ENCODE measurements at regions not wholly inside any gene's neighbourhood (a gene's known extent, or its start where the extent isn't known, plus 50 kb on each side); places are given as distances from the start of the nearest gene placed in this dataset.

DNA sequence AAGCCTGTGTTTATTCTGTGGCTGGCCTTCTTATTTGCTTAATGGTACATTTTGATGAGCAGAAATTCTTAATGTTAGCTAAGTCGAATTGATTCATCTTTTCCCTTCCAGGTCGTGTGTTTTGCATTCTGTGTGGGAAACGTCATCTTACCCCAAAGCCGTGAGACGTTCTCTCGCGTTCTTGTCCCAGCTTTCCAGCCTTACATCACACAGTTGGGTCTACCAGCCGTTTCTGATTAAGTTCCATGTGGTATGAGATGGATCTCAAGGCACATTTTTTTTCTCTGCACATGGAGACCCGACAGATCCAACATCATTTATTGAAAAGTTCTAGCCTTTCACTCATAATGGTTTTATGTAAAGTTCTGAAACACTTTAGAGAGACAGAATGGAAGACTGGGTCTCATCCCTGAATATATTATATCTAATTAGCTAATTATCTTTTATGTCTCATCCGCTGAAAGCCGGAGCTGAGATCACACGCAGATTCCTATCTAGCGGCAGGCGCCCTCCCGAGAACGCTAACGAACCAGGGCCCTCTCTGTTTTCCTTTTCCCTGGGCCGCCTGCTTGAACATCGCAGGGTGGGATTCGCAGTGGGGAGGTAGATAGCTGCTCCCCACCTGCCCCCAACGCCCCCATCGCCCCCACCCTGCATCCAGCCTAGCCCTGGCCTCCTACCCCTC lies 1162.2 kb downstream of the BRD1 start:
- H3K4me1 ChIP-seq = no peaks in the 10 kb centered on the region
- DNase-seq = no peak
- TF ChIP-seq, protein P1, sequence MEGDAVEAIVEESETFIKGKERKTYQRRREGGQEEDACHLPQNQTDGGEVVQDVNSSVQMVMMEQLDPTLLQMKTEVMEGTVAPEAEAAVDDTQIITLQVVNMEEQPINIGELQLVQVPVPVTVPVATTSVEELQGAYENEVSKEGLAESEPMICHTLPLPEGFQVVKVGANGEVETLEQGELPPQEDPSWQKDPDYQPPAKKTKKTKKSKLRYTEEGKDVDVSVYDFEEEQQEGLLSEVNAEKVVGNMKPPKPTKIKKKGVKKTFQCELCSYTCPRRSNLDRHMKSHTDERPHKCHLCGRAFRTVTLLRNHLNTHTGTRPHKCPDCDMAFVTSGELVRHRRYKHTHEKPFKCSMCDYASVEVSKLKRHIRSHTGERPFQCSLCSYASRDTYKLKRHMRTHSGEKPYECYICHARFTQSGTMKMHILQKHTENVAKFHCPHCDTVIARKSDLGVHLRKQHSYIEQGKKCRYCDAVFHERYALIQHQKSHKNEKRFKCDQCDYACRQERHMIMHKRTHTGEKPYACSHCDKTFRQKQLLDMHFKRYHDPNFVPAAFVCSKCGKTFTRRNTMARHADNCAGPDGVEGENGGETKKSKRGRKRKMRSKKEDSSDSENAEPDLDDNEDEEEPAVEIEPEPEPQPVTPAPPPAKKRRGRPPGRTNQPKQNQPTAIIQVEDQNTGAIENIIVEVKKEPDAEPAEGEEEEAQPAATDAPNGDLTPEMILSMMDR (IDR thresholded peaks at IDR 0.05) = no peak
- TF ChIP-seq POLR2A (IDR thresholded peaks at IDR 0.05) (no peak), EP300 (IDR thresholded peaks at IDR 0.05) (no peak), POLR2AphosphoS5 (IDR thresholded peaks at IDR 0.05) (no peak)
- H3K9me3 ChIP-seq = peaks cover 0 to 7% (median 3%) of the 10 kb centered on the region in 4 donors
- H3K36me3 ChIP-seq = no peaks in the 10 kb centered on the region
- intact Hi-C loops (cut with DNase I) = no loop called here
- no peak overlapping the region for H3K27ac ChIP-seq
- H3K4me3 ChIP-seq = no peak overlapping the region
- no peaks in the 10 kb centered on the region for H3K27me3 ChIP-seq
- WGBS, 2 donors = 86 to 90% methylated on average over 22 of the region's 22 CpGs

DNA sequence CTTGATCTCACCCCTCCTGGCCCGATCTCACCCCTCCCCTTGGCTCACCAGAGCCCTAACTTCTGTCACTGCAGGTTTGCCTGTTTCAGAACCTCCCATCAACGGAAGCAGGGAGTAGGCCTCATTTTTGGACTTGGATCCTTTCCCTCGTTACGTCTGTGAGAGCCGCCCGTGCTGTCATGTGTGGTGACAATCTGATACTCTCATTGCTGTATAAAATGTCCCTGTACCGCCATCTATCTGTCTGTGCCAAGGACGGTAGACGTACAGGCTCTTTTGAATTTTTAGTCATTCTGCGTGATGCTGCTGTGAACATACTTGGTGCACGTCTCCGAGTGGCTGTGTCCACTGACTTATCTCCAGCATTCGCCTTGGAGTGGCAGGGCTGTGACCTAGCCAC lies 1163.1 kb downstream of the BRD1 start:
- DNase-seq = no peak
- TF ChIP-seq POLR2AphosphoS5 (IDR thresholded peaks at IDR 0.05) = no peak
- no peak for TF ChIP-seq EP300 (IDR thresholded peaks at IDR 0.05)
- TF ChIP-seq POLR2A (IDR thresholded peaks at IDR 0.05) = no peak
- TF ChIP-seq, protein P1 (IDR thresholded peaks at IDR 0.05) = no peak
- H3K27me3 ChIP-seq = no peaks in the 10 kb centered on the region
- 88 to 93% methylated on average over 13 of the region's 13 CpGs for WGBS, 2 donors
- no peak overlapping the region for H3K27ac ChIP-seq
- H3K4me3 ChIP-seq = no peak overlapping the region
- H3K36me3 ChIP-seq = no peaks in the 10 kb centered on the region
- intact Hi-C loops (cut with DNase I) = no loop called here
- peaks cover 0 to 7% (median 3%) of the 10 kb centered on the region in 4 donors for H3K9me3 ChIP-seq
- H3K4me1 ChIP-seq = no peaks in the 10 kb centered on the region

DNA sequence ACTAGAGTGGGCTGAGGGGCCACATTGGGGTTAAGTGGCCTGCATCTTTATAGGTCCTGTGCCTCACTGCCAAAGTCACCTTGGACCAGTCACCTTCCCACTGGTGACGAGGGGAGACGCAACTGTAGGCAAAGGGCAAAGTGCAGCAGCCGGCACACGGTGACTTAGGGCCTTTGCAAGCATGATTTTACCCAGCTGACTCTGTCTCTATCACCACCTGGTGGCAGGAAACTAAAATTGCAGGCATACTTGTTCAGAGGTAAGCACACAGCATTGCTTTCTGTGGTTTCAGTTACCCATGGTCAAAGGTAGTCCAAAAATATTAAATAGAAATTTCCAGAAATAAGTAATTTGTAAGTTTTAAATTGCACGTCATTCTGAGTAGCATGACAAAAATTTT lies 1164.4 kb downstream of the BRD1 start:
- Histone ChIP-seq H3K9me3 (peaks cover 0 to 7% (median 3%) of the 10 kb centered on the region in 4 donors), H3K27ac (no peak overlapping the region), H3K4me1 (no peaks in the 10 kb centered on the region), H3K4me3 (no peak overlapping the region), H3K27me3 (no peaks in the 10 kb centered on the region), H3K36me3 (no peaks in the 10 kb centered on the region)
- intact Hi-C loops (cut with DNase I) = no loop called here
- DNase-seq = no peak
- 40 to 70% methylated on average over 5 of the region's 5 CpGs for WGBS, 2 donors
- TF ChIP-seq EP300 (IDR thresholded peaks at IDR 0.05) (no peak), POLR2A (IDR thresholded peaks at IDR 0.05) (no peak), POLR2AphosphoS5 (IDR thresholded peaks at IDR 0.05) (no peak)
- TF ChIP-seq, protein P1 (IDR thresholded peaks at IDR 0.05) = no peak

GRCh38 chr22:48662476-48663135 lies 1165.1 kb downstream of the BRD1 start:
- Histone ChIP-seq H3K4me1 (no peaks in the 10 kb centered on the region), H3K4me3 (no peak overlapping the region), H3K27me3 (no peaks in the 10 kb centered on the region), H3K36me3 (no peaks in the 10 kb centered on the region), H3K27ac (no peak overlapping the region), H3K9me3 (peaks cover 0 to 7% (median 3%) of the 10 kb centered on the region in 4 donors)
- no peak for DNase-seq
- 92 to 93% methylated on average over 20 of the region's 20 CpGs for WGBS, 2 donors
- intact Hi-C loops (cut with DNase I) = no loop called here
- TF ChIP-seq POLR2AphosphoS5 (IDR thresholded peaks at IDR 0.05) (no peak), EP300 (IDR thresholded peaks at IDR 0.05) (no peak), POLR2A (IDR thresholded peaks at IDR 0.05) (no peak)
- TF ChIP-seq, protein P1 (IDR thresholded peaks at IDR 0.05) = no peak
